ENCODE measurements at regions not wholly inside any gene's neighbourhood (a gene's known extent, or its start where the extent isn't known, plus 50 kb on each side); places are given as distances from the start of the nearest gene placed in this dataset.

DNA sequence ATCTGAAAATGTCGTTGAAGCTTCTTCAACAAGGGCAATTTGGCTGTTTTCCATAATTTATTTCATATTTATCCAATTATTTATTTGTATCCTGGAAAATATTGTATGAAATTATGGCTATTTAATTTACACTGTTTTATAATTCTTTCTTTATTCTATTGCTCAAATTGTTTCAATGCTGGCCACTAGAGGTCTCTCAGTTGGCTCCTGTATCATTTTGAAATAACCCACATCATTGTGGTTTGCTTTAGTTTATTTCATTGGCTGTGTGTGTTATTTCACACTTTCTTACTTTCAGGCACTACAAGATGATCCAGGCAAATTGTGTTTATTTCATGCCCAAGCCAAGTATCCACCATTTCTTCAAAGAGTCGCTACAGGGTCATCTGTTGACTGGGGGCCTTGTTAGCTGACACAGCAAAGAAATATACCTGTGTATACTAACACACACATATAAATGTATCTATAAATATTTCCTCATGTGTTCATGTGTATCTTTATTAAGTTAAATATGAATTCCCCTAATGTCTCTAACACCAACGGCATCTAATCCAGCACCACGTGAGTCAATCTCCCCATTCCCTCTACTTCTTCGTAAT lies 86.2 kb downstream of the NPAP1 start:
- Histone ChIP-seq H3K56ac (ENCODE audit: insufficient read length, low read depth, low read length) (no peak overlapping the region), H3K27ac (ENCODE audit: insufficient read length, low read depth, low read length) (no peak overlapping the region), H3K9me3 (ENCODE audit: control insufficient read depth, low read depth, low read length) (peaks cover 4% of the 10 kb centered on the region), H2AK5ac (ENCODE audit: insufficient read length, low read length) (no peak overlapping the region), H4K8ac (replicated peaks; ENCODE audit: insufficient read length, low read depth, low read length) (no peak overlapping the region), H4K91ac (ENCODE audit: insufficient read length, low read depth, low read length) (no peak overlapping the region), H3K14ac (ENCODE audit: insufficient read depth, low read length) (no peak overlapping the region), H3K18ac (ENCODE audit: insufficient read length, low read depth, low read length) (no peak overlapping the region), H3K4ac (ENCODE audit: low read depth, low read length) (no peak overlapping the region), H3K79me1 (ENCODE audit: insufficient read depth, low read depth, low read length, poor library complexity, severe bottlenecking) (no peaks in the 10 kb centered on the region), H3T11ph (ENCODE audit: low read length) (no peak overlapping the region), H3K23me2 (ENCODE audit: insufficient read length, low read depth, low read length, poor library complexity, severe bottlenecking) (no peaks in the 10 kb centered on the region), H2BK15ac (ENCODE audit: low read depth, low read length) (no peak overlapping the region), H2BK20ac (ENCODE audit: low read depth, low read length, poor library complexity, severe bottlenecking) (no peak overlapping the region), H3K9ac (ENCODE audit: extremely low read depth, insufficient read length, low read length) (no peak overlapping the region), H3K4me1 (ENCODE audit: insufficient read depth, low read length) (no peaks in the 10 kb centered on the region), H3K27me3 (ENCODE audit: insufficient read depth, low read length) (no peaks in the 10 kb centered on the region), H2BK120ac (ENCODE audit: low read depth, low read length, poor library complexity, severe bottlenecking) (no peak overlapping the region), H3K23ac (ENCODE audit: insufficient read length, low read depth, low read length) (no peak overlapping the region), H3K79me2 (ENCODE audit: insufficient read depth, low read length) (no peaks in the 10 kb centered on the region), H4K5ac (ENCODE audit: insufficient read length, low read depth, low read length) (no peak overlapping the region), H2AFZ (ENCODE audit: low read length) (no peak overlapping the region), H4K20me1 (ENCODE audit: control insufficient read depth, insufficient read depth, insufficient read length) (no peaks in the 10 kb centered on the region), H3K4me2 (ENCODE audit: insufficient read depth, insufficient read length, low read length) (no peak overlapping the region), H2BK5ac (ENCODE audit: insufficient read length, low read length) (no peak overlapping the region), H2BK12ac (ENCODE audit: insufficient read length, low read depth, low read length) (no peak overlapping the region)
- Mint-ChIP-seq H3K36me3 (ENCODE audit: insufficient read depth in 1 of 3, low read depth in 3 of 3) (peaks cover 0 to 2% (median 0%) of the 10 kb centered on the region in 3 experiments; a peak in 2 of 7 replicates), H3K27ac (no peak overlapping the region), H3K4me1 (peaks cover 24 to 34% of the 10 kb centered on the region in 2 experiments), H3K9me3 (peaks cover 58 to 75% of the 10 kb centered on the region in 2 experiments), H3K4me3 (no peak overlapping the region), H3K27me3 (ENCODE audit: low read depth) (peaks cover 4% of the 10 kb centered on the region; the same call in 1 of the 2 replicates)
- no CpG with 5 or more reads among the region's 5 CpGs for WGBS (ENCODE audit: extremely low coverage, insufficient read length, low lambda C conversion rate)
- no peak for DNase-seq
- peak; percentile 66 for TF ChIP-seq CTCF (conservative IDR thresholded peaks at IDR 0.05)

All from H9 (cell line).